OCI-LY7 (cell line): ENCODE measurements at regions not wholly inside any gene's neighbourhood (a gene's known extent, or its start where the extent isn't known, plus 50 kb on each side); places are given as distances from the start of the nearest gene placed in this dataset.

Experiments
- BruUV-seq: library from RNA; stranded (reverse); fragments of 400-500 nt; replicated peaks from 2 replicates; lab custom pipeline; 2021; lab: Mats Ljungman, UMichigan
- CTCF ChIA-PET: fragments of 300-600 bp; sonication (Branson Sonifier 250); formaldehyde crosslinking; loops from one replicate; lab custom pipeline; 2022; ENCODE audit warnings: antibody characterized with exemption; ENCODE audit not compliant: unreplicated experiment; lab: Charles Lee
- POLR2A ChIA-PET: fragments of 300-600 bp; sonication (Branson Sonifier 250); formaldehyde crosslinking; loops from one replicate; lab custom pipeline; 2022; ENCODE audit warnings: antibody characterized with exemption; lab: Charles Lee
- DNase-seq: peaks from one replicate; pipeline ENCODE4 v3.0.0-alpha.2; 2015; ENCODE audit warnings: low spot score
- H2AFZ ChIP-seq: fragments of 200-600 bp; sonication (generic), shearing (Covaris generic); 2 replicates; pipeline ENCODE4 v1.6.1; 2014; ENCODE audit warnings: mild to moderate bottlenecking, antibody characterized with exemption, low read length, moderate library complexity
- H3K27ac ChIP-seq: fragments of 200-600 bp; sonication (generic); 2 replicates; pipeline ENCODE4 v1.5.1; 2014; ENCODE audit warnings: mixed run types, low read depth, mild to moderate bottlenecking, moderate library complexity, low read length, inconsistent platforms; ENCODE audit not compliant: poor library complexity, severe bottlenecking
- H3K36me3 ChIP-seq: fragments of 200-600 bp; sonication (generic); 2 replicates; pipeline ENCODE4 v1.6.1; 2014; ENCODE audit warnings: mild to moderate bottlenecking, antibody characterized with exemption, low read length, moderate library complexity, mixed read lengths; ENCODE audit not compliant: insufficient read depth
- H3K4me1 ChIP-seq: fragments of 200-600 bp; sonication (generic); 2 replicates; pipeline ENCODE4 v1.5.1; 2014; ENCODE audit warnings: mild to moderate bottlenecking, low read length; ENCODE audit not compliant: insufficient read depth, poor library complexity, severe bottlenecking
- H3K4me2 ChIP-seq: fragments of 200-600 bp; sonication (generic); 2 replicates; pipeline ENCODE4 v1.6.1; 2014; ENCODE audit warnings: mild to moderate bottlenecking, low read length
- H3K4me3 ChIP-seq: fragments of 200-600 bp; sonication (generic); 2 replicates; pipeline ENCODE4 v1.5.1; 2014; ENCODE audit warnings: mild to moderate bottlenecking, low read depth, low read length; ENCODE audit not compliant: poor library complexity, severe bottlenecking
- H3K79me2 ChIP-seq: fragments of 200-600 bp; sonication (generic); 2 replicates; pipeline ENCODE4 v1.6.1; 2016; ENCODE audit warnings: low read depth, mild to moderate bottlenecking, low read length, moderate library complexity, mixed read lengths; ENCODE audit not compliant: insufficient read depth
- H3K9me2 ChIP-seq: fragments of 200-600 bp; sonication (generic); 2 replicates; pipeline ENCODE4 v1.6.1; 2016; ENCODE audit warnings: mild to moderate bottlenecking, low read length, mixed read lengths; ENCODE audit not compliant: insufficient read depth
- H3K9me3 ChIP-seq: fragments of 200-600 bp; sonication (generic); 2 replicates; pipeline ENCODE4 v1.6.1; 2014; ENCODE audit warnings: mild to moderate bottlenecking, mixed run types, low read length, mixed read lengths
- H4K20me1 ChIP-seq: fragments of 200-600 bp; sonication (generic); 2 replicates; pipeline ENCODE4 v1.6.1; 2014; ENCODE audit warnings: mild to moderate bottlenecking, antibody characterized with exemption, low read length, moderate library complexity, mixed read lengths; ENCODE audit not compliant: insufficient read depth
- CTCF ChIP-seq: fragments of 200-600 bp; sonication (generic); conservative IDR thresholded peaks from 2 replicates; pipeline ENCODE4 v1.5.1; 2014; ENCODE audit warnings: mild to moderate bottlenecking, antibody characterized with exemption, low read length, moderate library complexity, mixed read lengths
- EZH2phosphoT487 ChIP-seq: fragments of 200-600 bp; sonication (generic); IDR thresholded peaks from 2 replicates; pipeline ENCODE4 v1.6.1; 2018; ENCODE audit warnings: low read depth, borderline replicate concordance, mild to moderate bottlenecking, mixed run types, antibody characterized with exemption, low read length, moderate library complexity, mixed read lengths
- intact Hi-C: fragments of 100-400 bp; cut with micrococcal nuclease; formaldehyde crosslinking; loops from one replicate; pipeline ENCODE4 v1.10.0; 2022; ENCODE audit not compliant: unreplicated experiment

GRCh38 chr14:55942826-55943225 lies 175.4 kb upstream of the PELI2 start:
- no peaks in the 10 kb centered on the region for H4K20me1 ChIP-seq
- H3K4me3 ChIP-seq = no peak overlapping the region
- no peak overlapping the region for H3K27ac ChIP-seq
- ChIA-PET CTCF (no interaction called here), POLR2A (interaction anchor here (0.6 kb wide), 2 partner anchors 331 to 512 kb away, joined by 3 to 7 read pairs; no protein-coding TSS in a partner anchor)
- H2AFZ ChIP-seq = no peak overlapping the region
- H3K9me2 ChIP-seq = no peaks in the 10 kb centered on the region
- no peaks in the 10 kb centered on the region for H3K9me3 ChIP-seq
- H3K4me2 ChIP-seq = no peak overlapping the region
- DNase-seq = no peak
- no TSS peak for BruUV-seq
- no peaks in the 10 kb centered on the region for H3K36me3 ChIP-seq
- TF ChIP-seq EZH2phosphoT487 = no peak
- TF ChIP-seq CTCF = no peak
- H3K4me1 ChIP-seq = no peaks in the 10 kb centered on the region
- no peaks in the 10 kb centered on the region for H3K79me2 ChIP-seq
- intact Hi-C loops = no loop called here

- no TSS peak for BruUV-seq
- CTCF ChIA-PET = no interaction called here
- no peaks in the 10 kb centered on the region for H3K4me1 ChIP-seq
- H2AFZ ChIP-seq = no peak overlapping the region
- TF ChIP-seq CTCF (no peak), EZH2phosphoT487 (no peak)
- intact Hi-C loops = no loop called here
- no peak overlapping the region for H3K27ac ChIP-seq
- POLR2A ChIA-PET = no interaction called here
- H3K36me3 ChIP-seq = no peaks in the 10 kb centered on the region
- H4K20me1 ChIP-seq = no peaks in the 10 kb centered on the region
- no peaks in the 10 kb centered on the region for H3K79me2 ChIP-seq
- no peaks in the 10 kb centered on the region for H3K9me3 ChIP-seq
- DNase-seq = no peak
- no peak overlapping the region for H3K4me2 ChIP-seq
- H3K4me3 ChIP-seq = no peak overlapping the region
- H3K9me2 ChIP-seq = no peaks in the 10 kb centered on the region
Observed at GRCh38 chr14:55944757-55945156, 173.5 kb upstream of the PELI2 start.

- TF ChIP-seq CTCF = no peak
- no peak for TF ChIP-seq EZH2phosphoT487
- H4K20me1 ChIP-seq = no peaks in the 10 kb centered on the region
- POLR2A ChIA-PET = no interaction called here
- H3K36me3 ChIP-seq = no peaks in the 10 kb centered on the region
- H3K9me2 ChIP-seq = no peaks in the 10 kb centered on the region
- no peak overlapping the region for H3K4me3 ChIP-seq
- intact Hi-C loops = no loop called here
- no peaks in the 10 kb centered on the region for H3K4me1 ChIP-seq
- no peak for DNase-seq
- H3K79me2 ChIP-seq = no peaks in the 10 kb centered on the region
- no peak overlapping the region for H3K4me2 ChIP-seq
- no peak overlapping the region for H3K27ac ChIP-seq
- CTCF ChIA-PET = no interaction called here
- H2AFZ ChIP-seq = no peak overlapping the region
- no TSS peak for BruUV-seq
- H3K9me3 ChIP-seq = no peaks in the 10 kb centered on the region
Observed at GRCh38 chr14:55946231-55946630, 172.0 kb upstream of the PELI2 start.
